HG02973 (cell line): ENCODE measurements at regions not wholly inside any gene's neighbourhood (a gene's known extent, or its start where the extent isn't known, plus 50 kb on each side); places are given as distances from the start of the nearest gene placed in this dataset.

ENCODE experiments used
- ATAC-seq: cut with Tn5 transposase; IDR thresholded peaks from one replicate; pipeline ENCODE4 v1.9.1; 2021; ENCODE audit warnings: moderate library complexity; ENCODE audit not compliant: unreplicated experiment

GRCh38 chr22:49062155-49062801, 765.4 kb downstream of the BRD1 start:
- no peak for ATAC-seq

DNA sequence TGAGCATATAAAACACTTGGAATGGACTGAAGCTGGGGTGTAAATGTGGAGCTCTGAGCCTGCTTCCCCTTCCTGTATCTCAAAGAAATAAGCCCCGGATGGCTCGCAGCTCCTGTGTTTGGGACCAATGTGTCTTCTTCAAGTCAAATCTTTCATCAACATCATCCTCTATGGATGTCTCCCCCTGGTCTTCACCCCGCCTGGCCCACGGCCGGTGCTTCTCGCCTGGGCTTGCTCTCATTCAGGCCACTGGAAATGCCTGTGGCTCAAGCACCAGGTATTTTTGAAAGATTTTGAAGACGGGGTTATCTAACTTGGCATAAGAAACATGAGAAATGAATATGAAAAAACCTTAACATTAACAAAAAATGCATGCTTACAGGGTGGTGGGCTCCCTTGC, 769.8 kb downstream of the BRD1 start:
- no peak for ATAC-seq

GRCh38 chr22:49056301-49056700, 771.4 kb downstream of the BRD1 start:
- no peak for ATAC-seq

- no peak for ATAC-seq
These were observed 772.3 kb downstream of the BRD1 start for GRCh38 chr22:49055406-49055805.

GRCh38 chr22:49053578-49053977, 774.1 kb downstream of the BRD1 start:
- ATAC-seq, result no peak

DNA sequence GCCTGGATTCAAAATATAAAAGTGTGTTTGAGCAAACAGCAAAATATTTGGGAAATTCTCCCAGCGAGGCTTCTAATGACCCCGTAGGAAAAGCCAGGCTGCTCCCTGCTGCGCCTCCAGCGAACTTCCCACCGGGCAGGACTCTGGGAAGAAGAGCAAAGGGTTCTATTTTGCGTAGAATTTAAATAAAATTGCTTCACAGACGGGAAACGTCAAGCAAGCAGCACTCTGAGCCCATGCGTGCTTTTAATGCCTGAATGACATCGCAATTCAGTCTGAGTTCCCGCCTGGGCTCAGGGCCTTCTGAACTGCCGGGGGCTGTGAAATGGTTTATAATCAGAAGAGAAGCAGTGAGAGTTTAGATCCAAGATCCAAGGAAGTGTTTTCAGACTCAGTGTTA, 775.1 kb downstream of the BRD1 start:
- ATAC-seq, result no peak

DNA sequence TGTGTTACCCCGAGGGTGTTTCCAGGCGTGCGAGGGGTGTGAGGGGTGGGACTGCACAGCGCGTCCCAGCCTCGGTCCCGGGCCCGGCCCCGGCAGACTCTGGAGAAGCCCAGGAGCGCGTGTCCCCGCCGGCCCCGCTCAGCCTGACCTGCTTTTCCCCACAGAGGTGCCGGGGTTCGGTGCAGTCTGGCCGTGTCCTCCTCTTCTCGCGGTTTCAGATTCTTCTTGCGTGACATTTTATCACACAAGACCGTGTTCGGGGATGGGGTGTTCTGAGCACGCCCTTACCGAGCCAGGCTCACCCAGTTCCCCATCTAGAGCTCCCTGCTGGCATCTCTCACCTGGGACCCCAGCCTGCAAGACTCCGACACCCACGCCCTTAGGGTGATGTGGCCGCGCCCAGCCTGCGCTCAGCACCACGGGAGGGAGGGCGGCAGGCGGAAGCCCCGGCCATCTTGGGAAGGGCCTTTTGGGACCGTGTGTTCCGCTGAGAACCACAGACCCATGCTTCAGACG, 775.6 kb downstream of the BRD1 start:
- ATAC-seq, result no peak

- no peak for ATAC-seq
These were observed 776.1 kb downstream of the BRD1 start for GRCh38 chr22:49051491-49052022.

GRCh38 chr22:49049691-49050090, 778.0 kb downstream of the BRD1 start:
- no peak for ATAC-seq

DNA sequence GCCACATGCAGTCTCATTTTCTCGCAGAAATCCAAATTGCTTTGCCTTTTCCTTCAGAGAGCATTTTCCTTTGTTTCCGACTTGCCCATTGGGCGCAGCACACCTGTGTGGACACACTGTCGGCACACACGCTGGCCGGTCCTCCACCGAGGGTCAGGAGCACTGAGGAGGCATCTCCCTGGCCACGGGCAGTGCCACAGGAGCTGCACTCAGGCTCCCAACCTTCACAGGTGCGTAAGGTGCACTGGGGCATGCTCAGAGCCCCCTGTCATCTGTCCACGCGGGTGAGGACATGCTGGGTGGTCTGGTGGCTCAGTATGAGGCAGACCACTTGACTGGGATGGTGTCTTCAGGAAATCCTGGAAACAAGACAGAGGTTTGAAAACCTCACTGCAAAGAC, 779.1 kb downstream of the BRD1 start:
- ATAC-seq, result no peak

- no peak for ATAC-seq
These were observed 780.2 kb downstream of the BRD1 start for GRCh38 chr22:49047447-49047846.

GRCh38 chr22:49046546-49047361, 780.9 kb downstream of the BRD1 start:
- no peak for ATAC-seq

- ATAC-seq, result no peak
These were observed 781.6 kb downstream of the BRD1 start for GRCh38 chr22:49046000-49046545.

GRCh38 chr22:49045276-49045675, 782.4 kb downstream of the BRD1 start:
- no peak for ATAC-seq

GRCh38 chr22:49044776-49045175, 782.9 kb downstream of the BRD1 start:
- ATAC-seq, result no peak

GRCh38 chr22:49044091-49044490, 783.6 kb downstream of the BRD1 start:
- no peak for ATAC-seq

GRCh38 chr22:49042877-49043859, 784.5 kb downstream of the BRD1 start:
- ATAC-seq, result no peak

GRCh38 chr22:49042066-49042465, 785.6 kb downstream of the BRD1 start:
- no peak for ATAC-seq

GRCh38 chr22:49040754-49041467, 786.8 kb downstream of the BRD1 start:
- no peak for ATAC-seq

DNA sequence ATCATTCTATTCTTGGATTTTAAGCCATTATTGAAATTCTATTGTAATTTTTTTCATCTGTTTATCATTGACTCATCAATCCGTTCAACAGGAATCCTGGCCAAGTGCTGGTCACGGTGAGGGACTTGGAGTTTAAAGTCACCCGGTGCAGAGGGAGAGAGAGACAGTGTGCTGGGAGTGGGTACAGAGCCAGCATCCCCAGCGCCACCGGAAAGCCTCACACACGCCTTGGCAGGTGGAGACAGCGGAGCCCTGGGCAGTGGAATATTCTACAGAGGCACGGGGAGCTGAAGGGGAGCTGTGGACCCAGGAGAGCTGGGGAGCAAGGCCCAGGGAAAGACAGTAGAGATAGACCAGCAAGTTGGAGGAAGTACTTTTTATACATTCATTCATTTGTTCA, 787.6 kb downstream of the BRD1 start:
- no peak for ATAC-seq
